HEK293 (cell line): ENCODE measurements at regions not wholly inside any gene's neighbourhood (a gene's known extent, or its start where the extent isn't known, plus 50 kb on each side); places are given as distances from the start of the nearest gene placed in this dataset.

Experiments
- PRDM10 ChIP-seq: fragments of 450-650 bp; formaldehyde crosslinking; IDR thresholded peaks from 2 replicates; pipeline ENCODE4 v1.5.1; 2016; ENCODE audit warnings: missing biosample characterization, missing genetic modification characterization
- ZNF777 ChIP-seq: fragments of 450-650 bp; formaldehyde crosslinking; IDR thresholded peaks from 2 replicates; pipeline ENCODE4 v1.5.1; 2017; ENCODE audit warnings: missing biosample characterization, missing genetic modification characterization, borderline replicate concordance

- TF ChIP-seq PRDM10 (tag by site-specific recombination) (no peak), ZNF777 (tag by site-specific recombination) (no peak)
These were observed 1840.3 kb upstream of the PCDH7 start for GRCh38 chr4:28879900-28880299.
